GM12878 (cell line): ENCODE measurements at regions not wholly inside any gene's neighbourhood (a gene's known extent, or its start where the extent isn't known, plus 50 kb on each side); places are given as distances from the start of the nearest gene placed in this dataset.

Experiments
- ATAC-seq: fragments of 200-7000 bp; cut with Tn5 transposase; 3 replicates; pipeline ENCODE4 v1.9.1; 2020; ENCODE audit warnings: mild to moderate bottlenecking, moderate library complexity
- BruUV-seq: library from RNA; stranded (reverse); fragments of 400-500 nt; replicated peaks from 2 replicates; lab custom pipeline; 2021; lab: Mats Ljungman, UMichigan
- CTCF ChIA-PET: fragments of 300-600 bp; sonication (Branson Sonifier 250); formaldehyde crosslinking; extraction: SDS; loops from one replicate; lab custom pipeline; 2021; ENCODE audit warnings: inconsistent platforms; lab: Yijun Ruan, JAX
- POLR2A ChIA-PET: fragments of 350-600 bp; formaldehyde crosslinking; extraction: SDS; loops from one replicate; lab custom pipeline; 2021; ENCODE audit warnings: inconsistent platforms; lab: Charles Lee
- RAD21 ChIA-PET: fragments of 300-600 bp; sonication (Branson Sonifier 250); formaldehyde crosslinking; loops from one replicate; lab custom pipeline; 2023; ENCODE audit warnings: antibody characterized with exemption; ENCODE audit not compliant: unreplicated experiment; lab: Charles Lee
- SMC1A ChIA-PET: fragments of 300-600 bp; sonication (Branson Sonifier 250); formaldehyde crosslinking; loops from one replicate; lab custom pipeline; 2023; ENCODE audit not compliant: unreplicated experiment, uncharacterized antibody; lab: Charles Lee
- DNase-seq: peaks from one replicate; pipeline ENCODE4 v3.0.0-alpha.2; 2011; ENCODE audit warnings: low read depth, low spot score
- FAIRE-seq: peaks from 3 replicates; lab custom pipeline; 2011; peaks lifted over from hg19 to GRCh38; lab: Jason Lieb, UNC
- H2AFZ ChIP-seq: 2 replicates; pipeline ENCODE4 v1.6.0; 2011; ENCODE audit warnings: low read depth, low read length, control low read depth; ENCODE audit not compliant: control insufficient read depth
- H3K27ac ChIP-seq: 2 replicates; pipeline ENCODE4 v1.5.1; 2011; ENCODE audit warnings: control low read depth; ENCODE audit not compliant: control insufficient read depth, insufficient read depth
- H3K27me3 ChIP-seq, 2 experiments: replicated peaks in 1 of 2; 2 replicates each; pipeline versions ENCODE4 v1.6.0 to v1.6.1; 2011; ENCODE audit warnings: low read length in 1 of 2; ENCODE audit not compliant: control insufficient read depth in 2 of 2, insufficient read depth in 2 of 2
- H3K36me3 ChIP-seq, 2 experiments: 2 replicates each; pipeline ENCODE4 v1.5.1; 2011; ENCODE audit warnings: low read length in 1 of 2; ENCODE audit not compliant: control insufficient read depth in 2 of 2, insufficient read depth in 2 of 2
- H3K4me1 ChIP-seq: 2 replicates; pipeline ENCODE4 v1.6.1; 2011; ENCODE audit warnings: mild to moderate bottlenecking, low read length, moderate library complexity, mixed read lengths; ENCODE audit not compliant: control insufficient read depth, insufficient read depth
- H3K4me2 ChIP-seq: 2 replicates; pipeline ENCODE4 v1.6.0; 2011; ENCODE audit warnings: control low read depth; ENCODE audit not compliant: control insufficient read depth, insufficient read depth
- H3K4me3 ChIP-seq: fragments of 200-600 bp; sonication (generic); 2 replicates; pipeline ENCODE4 v1.5.1; 2016
- H3K79me2 ChIP-seq: 2 replicates; pipeline ENCODE4 v1.6.0; 2011; ENCODE audit warnings: low read length; ENCODE audit not compliant: control insufficient read depth, insufficient read depth
- H3K9ac ChIP-seq: 2 replicates; pipeline ENCODE4 v1.8.0; 2011; ENCODE audit warnings: low read length, control low read depth, mixed read lengths; ENCODE audit not compliant: control insufficient read depth, insufficient read depth
- H3K9me3 ChIP-seq: replicated peaks from 3 replicates; pipeline ENCODE4 v1.5.1; 2011; ENCODE audit warnings: mild to moderate bottlenecking, low read length; ENCODE audit not compliant: control insufficient read depth, insufficient read depth
- H4K20me1 ChIP-seq: 2 replicates; pipeline ENCODE4 v1.6.0; 2011; ENCODE audit not compliant: control insufficient read depth, insufficient read depth
- BCL11A ChIP-seq: IDR thresholded peaks from 2 replicates; pipeline ENCODE4 v1.6.1; 2011; ENCODE audit warnings: low read depth, low read length
- ESRRA ChIP-seq: IDR thresholded peaks from 2 replicates; pipeline ENCODE4 v1.6.1; 2012; ENCODE audit warnings: mild to moderate bottlenecking, low read length, improper control_type of control experiment
- ETV6 ChIP-seq, 2 experiments: fragments of 450-650 bp in 1 of 2; IDR thresholded peaks in 1 of 2; conservative IDR thresholded peaks in 1 of 2; 2 replicates each; pipeline ENCODE4 v1.6.1; 2014; ENCODE audit warnings: antibody characterized with exemption in 1 of 2, borderline replicate concordance in 1 of 2, low read depth in 1 of 2, mild to moderate bottlenecking in 1 of 2, moderate library complexity in 1 of 2
- FOXK2 ChIP-seq: fragments of 450-650 bp; IDR thresholded peaks from 2 replicates; pipeline ENCODE4 v1.6.1; 2017; ENCODE audit warnings: mild to moderate bottlenecking, moderate library complexity
- HDAC6 ChIP-seq: fragments of 200-600 bp; sonication (generic); IDR thresholded peaks from one replicate; pipeline ENCODE4 v1.8.0; 2017; ENCODE audit warnings: antibody characterized with exemption; ENCODE audit not compliant: unreplicated experiment
- HDGF ChIP-seq: fragments of 450-650 bp; IDR thresholded peaks from 2 replicates; pipeline ENCODE4 v1.6.1; 2016; ENCODE audit warnings: antibody characterized with exemption
- IRF3 ChIP-seq: fragments of 450-650 bp; IDR thresholded peaks from 2 replicates; pipeline ENCODE4 v1.6.1; 2014; ENCODE audit warnings: mild to moderate bottlenecking
- IRF4 ChIP-seq: IDR thresholded peaks from 2 replicates; pipeline ENCODE4 v1.6.1; 2011; ENCODE audit warnings: low read depth, low read length
- IRF5 ChIP-seq: fragments of 450-650 bp; IDR thresholded peaks from 2 replicates; pipeline ENCODE4 v1.6.1; 2017; ENCODE audit warnings: borderline replicate concordance
- MYC ChIP-seq: IDR thresholded peaks from 2 replicates; pipeline ENCODE4 v1.6.1; 2011; ENCODE audit warnings: mild to moderate bottlenecking, low read length, moderate library complexity, inconsistent platforms; ENCODE audit not compliant: insufficient read depth, insufficient replicate concordance, insufficient read length, severe bottlenecking
- NFXL1 ChIP-seq: fragments of 450-650 bp; IDR thresholded peaks from 2 replicates; pipeline ENCODE4 v1.6.1; 2017; ENCODE audit warnings: antibody characterized with exemption, mild to moderate bottlenecking, borderline replicate concordance
- NFYA ChIP-seq: IDR thresholded peaks from 2 replicates; pipeline ENCODE4 v1.6.1; 2011; ENCODE audit warnings: low read depth, mild to moderate bottlenecking, low read length, improper control_type of control experiment, borderline replicate concordance
- NKRF ChIP-seq: fragments of 450-650 bp; conservative IDR thresholded peaks from 2 replicates; pipeline ENCODE4 v1.6.1; 2017; ENCODE audit warnings: mild to moderate bottlenecking, moderate library complexity
- SREBF2 ChIP-seq: IDR thresholded peaks from 2 replicates; pipeline ENCODE4 v1.6.1; 2012; ENCODE audit warnings: mild to moderate bottlenecking, low read length
- USF1 ChIP-seq: IDR thresholded peaks from 2 replicates; pipeline ENCODE4 v1.6.1; 2011; ENCODE audit warnings: borderline replicate concordance, low read depth, mild to moderate bottlenecking, moderate library complexity, mixed read lengths, low read length; ENCODE audit not compliant: insufficient read depth; ENCODE audit errors: extremely low read length
- ZNF217 ChIP-seq: fragments of 450-650 bp; IDR thresholded peaks from 2 replicates; pipeline ENCODE4 v1.6.1; 2017; ENCODE audit warnings: antibody characterized with exemption, mild to moderate bottlenecking
- ZNF274 ChIP-seq: IDR thresholded peaks from one replicate; pipeline ENCODE4 v1.8.0; 2011; ENCODE audit not compliant: insufficient read length, insufficient read depth
- whole genome bisulfite sequencing: methylation state at CpG from one replicate; pipeline ENCODE4 v1.1.6; 2016; ENCODE audit warnings: low lambda C conversion rate; ENCODE audit not compliant: insufficient replicate concordance, insufficient coverage; ENCODE audit errors: missing lambda C conversion rate; 5-methylcytosine and 5-hydroxymethylcytosine counted together
- in situ Hi-C: fragments of 300-500 bp; cut with MboI; formaldehyde crosslinking; loops from 9 replicates; pipeline ENCODE4 v1.14.3; 2018; ENCODE audit warnings: mixed read lengths
- intact Hi-C: fragments of 100-400 bp; cut with micrococcal nuclease; formaldehyde crosslinking; loops from one replicate; pipeline ENCODE4 v1.14.2; 2022; ENCODE audit not compliant: unreplicated experiment

GRCh38 chr1:143625886-143626285 is 345.9 kb downstream of the FAM72C start (continued):
- no peak for TF ChIP-seq ZNF217
- TF ChIP-seq SREBF2 = no peak
- TF ChIP-seq NFYA = no peak
- TF ChIP-seq HDAC6 = no peak
- no peak for TF ChIP-seq ZNF274
- TF ChIP-seq MYC = no peak
- no peak for TF ChIP-seq ESRRA
- no peak for TF ChIP-seq IRF4
- no peak for TF ChIP-seq HDGF

DNA sequence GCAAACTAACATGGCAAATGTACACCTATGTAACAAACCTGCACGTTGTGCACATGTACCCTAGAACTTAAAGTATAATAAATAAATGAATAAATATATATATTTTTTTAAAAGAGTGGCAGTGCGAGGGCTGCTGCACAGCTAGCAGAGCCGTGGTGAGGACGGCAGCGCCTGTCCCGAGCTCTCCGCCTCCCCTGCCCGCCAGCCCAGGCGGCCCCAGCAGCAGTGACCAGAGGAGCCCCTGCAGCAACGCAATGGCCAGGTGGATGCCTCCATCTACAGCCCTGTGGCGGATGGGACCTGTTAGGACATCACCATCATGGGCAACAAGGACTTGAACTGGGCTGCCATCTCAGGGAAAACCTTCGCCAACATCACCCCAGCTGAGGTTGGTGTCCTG is 351.9 kb downstream of the FAM72C start:
- ChIA-PET CTCF (no interaction called here), RAD21 (no interaction called here)
- no peak overlapping the region for H3K27ac ChIP-seq
- H3K9ac ChIP-seq = no peak overlapping the region
- H2AFZ ChIP-seq = no peak overlapping the region
- no peaks in the 10 kb centered on the region for H3K79me2 ChIP-seq
- H3K4me2 ChIP-seq = no peak overlapping the region
- no TSS peak for BruUV-seq
- TF ChIP-seq NFXL1 = no peak
- TF ChIP-seq ETV6 (conservative IDR thresholded peaks at IDR 0.05 in 1 of 2, IDR thresholded peaks at IDR 0.05 in 1 of 2; ENCODE audit: borderline replicate concordance in 1 of 2, low read depth in 1 of 2) = no peak
- TF ChIP-seq IRF5 = no peak
- no peak for TF ChIP-seq IRF3
- no peak for TF ChIP-seq USF1
- no peak for TF ChIP-seq IRF4
- no peak for TF ChIP-seq BCL11A
- TF ChIP-seq NKRF = no peak
- no peak for TF ChIP-seq FOXK2
- TF ChIP-seq, all 136 proteins: peak for 0
- in situ Hi-C loops = no loop called here
- FAIRE-seq (no peak), ATAC-seq (no peak), DNase-seq (no peak)
- intact Hi-C loops = no loop called here
- POLR2A ChIA-PET = no interaction called here
- Histone ChIP-seq H3K27me3 (no peaks in the 10 kb centered on the region), H3K4me1 (no peaks in the 10 kb centered on the region), H4K20me1 (no peaks in the 10 kb centered on the region), H3K36me3 (no peaks in the 10 kb centered on the region), H3K4me3 (no peak overlapping the region), H3K9me3 (no peaks in the 10 kb centered on the region)
- WGBS = 57% methylated on average over 12 of the region's 12 CpGs
- SMC1A ChIA-PET = no interaction called here
